Chondrocyte (in vitro differentiated cells): ENCODE measurements at regions not wholly inside any gene's neighbourhood (a gene's known extent, or its start where the extent isn't known, plus 50 kb on each side); places are given as distances from the start of the nearest gene placed in this dataset.

ENCODE experiments used
- DNase-seq: peaks from one replicate; pipeline ENCODE4 v3.0.0; 2021; ENCODE audit warnings: mixed read lengths, low spot score
- H3K27ac Mint-ChIP-seq: one replicate; pipeline ENCODE4 v1.8.0; 2021; ENCODE audit warnings: mild to moderate bottlenecking, moderate library complexity, mixed read lengths; ENCODE audit not compliant: unreplicated experiment
- H3K27me3 Mint-ChIP-seq: 2 replicates; pipeline ENCODE4 v1.8.0; 2021; ENCODE audit warnings: low read depth, mixed read lengths
- H3K36me3 Mint-ChIP-seq: 2 replicates; pipeline ENCODE4 v1.8.0; 2021; ENCODE audit warnings: low read depth, mixed read lengths
- H3K4me1 Mint-ChIP-seq: 2 replicates; pipeline ENCODE4 v1.8.0; 2021; ENCODE audit warnings: low read depth, mild to moderate bottlenecking, mixed read lengths
- H3K4me3 Mint-ChIP-seq: one replicate; pipeline ENCODE4 v1.8.0; 2021; ENCODE audit warnings: mild to moderate bottlenecking, moderate library complexity, mixed read lengths; ENCODE audit not compliant: unreplicated experiment
- H3K9me3 Mint-ChIP-seq: 2 replicates; pipeline ENCODE4 v1.8.0; 2021; ENCODE audit warnings: low read depth, mixed read lengths
- TF ChIP-seq, protein P1 (sequence below): fragments of 200-600 bp; sonication (generic); IDR thresholded peaks from 2 replicates; pipeline ENCODE4 v1.5.0; 2021; ENCODE audit warnings: antibody characterized with exemption, mild to moderate bottlenecking, moderate library complexity

DNA sequence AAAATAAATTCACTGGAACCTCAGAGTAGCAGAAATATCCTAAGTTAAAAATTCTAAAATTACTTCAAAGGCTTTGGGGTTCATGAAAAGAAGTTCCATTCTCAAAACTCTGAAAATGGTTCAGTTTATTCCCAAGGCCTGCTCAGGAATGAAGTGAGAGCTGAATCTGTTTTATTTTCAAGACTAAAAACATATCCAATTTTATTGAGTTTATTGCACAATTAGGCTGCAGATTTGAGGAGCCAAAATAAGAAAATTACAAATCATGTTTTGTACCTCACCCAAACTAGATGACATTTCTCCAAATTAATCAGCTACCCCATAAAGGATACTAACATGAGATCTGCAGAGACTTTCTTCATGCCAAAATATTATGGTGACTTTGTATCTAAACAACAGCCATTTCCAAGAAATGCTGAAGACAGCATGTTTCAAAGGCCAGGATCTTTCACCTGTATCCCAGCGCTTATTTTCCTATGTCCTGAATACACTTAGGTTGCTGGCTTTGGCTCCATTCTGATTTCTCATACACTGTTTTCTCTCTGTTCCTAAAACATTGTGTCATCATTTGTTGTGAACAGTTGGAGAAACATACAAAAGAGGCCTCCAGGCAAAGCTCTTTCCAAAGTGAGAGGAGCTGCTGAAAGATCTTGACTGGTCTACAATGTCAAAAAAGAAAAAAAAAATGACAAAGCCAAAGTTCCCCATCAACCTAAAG, 85.7 kb upstream of the F13A1 start:
- Mint-ChIP-seq H3K4me3 (peak overlapping the region; percentile 13), H3K4me1 (peaks cover 19% of the 10 kb centered on the region), H3K9me3 (no peaks in the 10 kb centered on the region), H3K27ac (no peak overlapping the region), H3K27me3 (no peaks in the 10 kb centered on the region), H3K36me3 (no peaks in the 10 kb centered on the region)
- TF ChIP-seq, protein P1, sequence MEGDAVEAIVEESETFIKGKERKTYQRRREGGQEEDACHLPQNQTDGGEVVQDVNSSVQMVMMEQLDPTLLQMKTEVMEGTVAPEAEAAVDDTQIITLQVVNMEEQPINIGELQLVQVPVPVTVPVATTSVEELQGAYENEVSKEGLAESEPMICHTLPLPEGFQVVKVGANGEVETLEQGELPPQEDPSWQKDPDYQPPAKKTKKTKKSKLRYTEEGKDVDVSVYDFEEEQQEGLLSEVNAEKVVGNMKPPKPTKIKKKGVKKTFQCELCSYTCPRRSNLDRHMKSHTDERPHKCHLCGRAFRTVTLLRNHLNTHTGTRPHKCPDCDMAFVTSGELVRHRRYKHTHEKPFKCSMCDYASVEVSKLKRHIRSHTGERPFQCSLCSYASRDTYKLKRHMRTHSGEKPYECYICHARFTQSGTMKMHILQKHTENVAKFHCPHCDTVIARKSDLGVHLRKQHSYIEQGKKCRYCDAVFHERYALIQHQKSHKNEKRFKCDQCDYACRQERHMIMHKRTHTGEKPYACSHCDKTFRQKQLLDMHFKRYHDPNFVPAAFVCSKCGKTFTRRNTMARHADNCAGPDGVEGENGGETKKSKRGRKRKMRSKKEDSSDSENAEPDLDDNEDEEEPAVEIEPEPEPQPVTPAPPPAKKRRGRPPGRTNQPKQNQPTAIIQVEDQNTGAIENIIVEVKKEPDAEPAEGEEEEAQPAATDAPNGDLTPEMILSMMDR, result no peak
- no peak for DNase-seq

DNA sequence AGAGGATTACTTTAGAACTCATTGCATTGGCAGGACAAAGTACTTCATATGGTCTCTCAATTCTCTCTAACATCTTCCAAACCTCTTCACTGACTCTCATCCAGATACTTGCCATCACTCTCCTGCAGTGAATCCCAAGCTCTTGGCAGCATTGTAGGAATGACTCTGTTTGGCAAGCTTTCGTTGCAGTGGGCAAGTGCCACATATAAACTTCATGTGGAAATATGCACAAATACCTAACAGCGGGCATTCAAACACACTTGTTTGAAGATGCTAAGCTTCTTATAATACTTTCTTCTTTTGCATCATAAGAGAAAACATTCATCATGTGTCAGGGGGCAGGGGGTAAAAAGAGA, 86.2 kb upstream of the F13A1 start:
- Mint-ChIP-seq H3K36me3 (no peaks in the 10 kb centered on the region), H3K27ac (no peak overlapping the region), H3K4me3 (no peak overlapping the region), H3K4me1 (peaks cover 19% of the 10 kb centered on the region), H3K27me3 (no peaks in the 10 kb centered on the region), H3K9me3 (no peaks in the 10 kb centered on the region)
- DNase-seq, result no peak
- TF ChIP-seq, protein P1, result no peak

- Mint-ChIP-seq H3K4me3 (no peak overlapping the region), H3K27ac (no peak overlapping the region), H3K27me3 (no peaks in the 10 kb centered on the region), H3K9me3 (no peaks in the 10 kb centered on the region), H3K36me3 (no peaks in the 10 kb centered on the region), H3K4me1 (peaks cover 22% of the 10 kb centered on the region)
- TF ChIP-seq, protein P1, result no peak
- no peak for DNase-seq
Measured at GRCh38 chr6:6407071-6407741, 86.7 kb upstream of the F13A1 start.

- no peak for DNase-seq
- Mint-ChIP-seq H3K27ac (peak overlapping the region; percentile 75), H3K4me1 (peaks cover 33% of the 10 kb centered on the region), H3K27me3 (no peaks in the 10 kb centered on the region), H3K36me3 (no peaks in the 10 kb centered on the region), H3K4me3 (no peak overlapping the region), H3K9me3 (no peaks in the 10 kb centered on the region)
- TF ChIP-seq, protein P1, result no peak
Measured at GRCh38 chr6:6409397-6410030, 89.1 kb upstream of the F13A1 start.

DNA sequence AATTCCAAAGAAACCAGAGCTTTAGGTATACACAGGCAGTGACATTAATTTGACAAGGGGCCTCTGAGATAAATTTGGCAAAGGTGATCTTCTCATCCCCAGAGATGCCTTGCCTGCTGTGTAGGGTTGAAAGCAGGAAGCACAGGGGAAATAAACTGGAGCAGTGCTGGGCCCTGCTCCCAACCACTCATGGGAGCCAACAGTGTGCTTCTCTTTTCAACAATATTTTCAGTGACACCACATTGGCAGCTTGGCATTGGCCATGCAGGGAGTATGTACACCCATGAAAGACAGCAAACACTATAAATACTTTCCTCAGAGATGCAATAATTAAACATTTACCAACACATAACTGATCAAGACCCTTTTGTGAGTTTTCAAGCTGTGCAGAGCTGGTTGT, 90.7 kb upstream of the F13A1 start:
- peaks cover 44% of the 10 kb centered on the region for H3K4me1 Mint-ChIP-seq
- no peaks in the 10 kb centered on the region for H3K36me3 Mint-ChIP-seq
- H3K4me3 Mint-ChIP-seq, result no peak overlapping the region
- TF ChIP-seq, protein P1, result no peak
- H3K27me3 Mint-ChIP-seq, result no peaks in the 10 kb centered on the region
- no peak for DNase-seq
- H3K9me3 Mint-ChIP-seq, result no peaks in the 10 kb centered on the region
- no peak overlapping the region for H3K27ac Mint-ChIP-seq
